ENCODE measurements at regions not wholly inside any gene's neighbourhood (a gene's known extent, or its start where the extent isn't known, plus 50 kb on each side); places are given as distances from the start of the nearest gene placed in this dataset.

DNA sequence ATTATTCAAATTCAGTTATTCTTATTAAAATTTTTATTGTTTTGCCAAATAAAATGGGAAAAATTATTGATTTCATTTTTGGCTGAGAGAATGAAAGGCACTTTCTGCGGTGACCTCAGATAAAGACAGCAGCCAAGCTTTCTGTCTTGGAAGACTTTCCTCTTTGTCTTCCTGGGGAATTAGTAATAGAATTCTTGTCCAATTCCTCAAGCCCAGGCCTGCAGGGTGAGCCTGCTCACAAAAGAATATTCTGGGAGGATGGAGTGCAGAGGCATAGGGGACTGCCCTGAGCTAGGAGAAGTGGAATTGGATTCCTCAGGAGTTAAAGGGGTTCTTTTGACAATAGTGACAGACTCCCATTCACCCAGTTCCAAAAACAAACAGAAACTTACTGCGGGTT, 614.5 kb upstream of the ADGRL2 start:
- Histone ChIP-seq H3K27me3 (ENCODE audit: control insufficient read depth, insufficient read depth, low read length, poor library complexity, severe bottlenecking) (no peaks in the 10 kb centered on the region), H3K4me3 (ENCODE audit: low read length) (no peak overlapping the region), H3K4me1 (ENCODE audit: control insufficient read depth, insufficient read depth, low read length) (no peaks in the 10 kb centered on the region), H3K27ac (ENCODE audit: low read depth, low read length) (no peak overlapping the region), H3K9ac (ENCODE audit: extremely low read depth, low read length, poor library complexity, severe bottlenecking) (no peak overlapping the region), H3K36me3 (ENCODE audit: control insufficient read depth, insufficient read depth, low read length) (no peaks in the 10 kb centered on the region), H3K9me3 (ENCODE audit: control insufficient read depth, low read length) (peaks cover 7% of the 10 kb centered on the region)
- peaks cover 2% of the 10 kb centered on the region for H3K36me3 Mint-ChIP-seq (ENCODE audit: low read depth)
- TF ChIP-seq, protein P1, sequence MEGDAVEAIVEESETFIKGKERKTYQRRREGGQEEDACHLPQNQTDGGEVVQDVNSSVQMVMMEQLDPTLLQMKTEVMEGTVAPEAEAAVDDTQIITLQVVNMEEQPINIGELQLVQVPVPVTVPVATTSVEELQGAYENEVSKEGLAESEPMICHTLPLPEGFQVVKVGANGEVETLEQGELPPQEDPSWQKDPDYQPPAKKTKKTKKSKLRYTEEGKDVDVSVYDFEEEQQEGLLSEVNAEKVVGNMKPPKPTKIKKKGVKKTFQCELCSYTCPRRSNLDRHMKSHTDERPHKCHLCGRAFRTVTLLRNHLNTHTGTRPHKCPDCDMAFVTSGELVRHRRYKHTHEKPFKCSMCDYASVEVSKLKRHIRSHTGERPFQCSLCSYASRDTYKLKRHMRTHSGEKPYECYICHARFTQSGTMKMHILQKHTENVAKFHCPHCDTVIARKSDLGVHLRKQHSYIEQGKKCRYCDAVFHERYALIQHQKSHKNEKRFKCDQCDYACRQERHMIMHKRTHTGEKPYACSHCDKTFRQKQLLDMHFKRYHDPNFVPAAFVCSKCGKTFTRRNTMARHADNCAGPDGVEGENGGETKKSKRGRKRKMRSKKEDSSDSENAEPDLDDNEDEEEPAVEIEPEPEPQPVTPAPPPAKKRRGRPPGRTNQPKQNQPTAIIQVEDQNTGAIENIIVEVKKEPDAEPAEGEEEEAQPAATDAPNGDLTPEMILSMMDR (conservative IDR thresholded peaks at IDR 0.05), result no peak
- H3K4me3 Mint-ChIP-seq, result no peak overlapping the region
- peaks cover 7% of the 10 kb centered on the region for H3K4me1 Mint-ChIP-seq
- no peaks in the 10 kb centered on the region for H3K27me3 Mint-ChIP-seq (ENCODE audit: insufficient read depth)
- H3K9me3 Mint-ChIP-seq, result peaks cover 8% of the 10 kb centered on the region
- H3K27ac Mint-ChIP-seq, result no peak overlapping the region
- 88 to 96% methylated on average over 1 to 2 of the region's 2 CpGs for WGBS, 2 experiments (ENCODE audit: insufficient coverage in 1 of 2, insufficient read length in 1 of 2)
- DNase-seq, result no peak

DNA sequence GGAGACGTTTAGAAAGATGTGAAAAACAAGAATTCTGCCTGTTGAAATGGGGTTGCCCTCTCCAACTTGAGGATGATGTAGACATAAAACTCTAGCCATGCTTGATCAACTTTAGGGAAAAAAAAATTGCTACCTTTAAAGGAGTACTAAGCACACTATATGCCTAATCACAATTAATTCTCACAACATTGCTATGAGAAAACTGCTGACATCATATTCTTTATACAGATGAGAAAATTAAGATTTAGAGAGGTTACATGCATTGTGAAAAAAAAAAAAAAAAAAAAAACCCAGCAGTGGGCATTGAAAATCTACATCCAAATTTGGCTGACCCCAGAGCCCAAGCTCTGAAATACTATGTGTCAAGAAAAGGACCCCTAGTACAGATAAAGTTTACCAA, 617.2 kb upstream of the ADGRL2 start:
- H3K36me3 ChIP-seq (ENCODE audit: control insufficient read depth, insufficient read depth, low read length), result no peaks in the 10 kb centered on the region
- TF ChIP-seq, protein P1 (conservative IDR thresholded peaks at IDR 0.05), result no peak
- no peak overlapping the region for H3K27ac Mint-ChIP-seq
- no peak overlapping the region for H3K27ac ChIP-seq (ENCODE audit: low read depth, low read length)
- H3K4me3 ChIP-seq (ENCODE audit: low read length), result no peak overlapping the region
- no peak overlapping the region for H3K9ac ChIP-seq (ENCODE audit: extremely low read depth, low read length, poor library complexity, severe bottlenecking)
- DNase-seq, result no peak
- H3K4me3 Mint-ChIP-seq, result no peak overlapping the region
- peaks cover 13% of the 10 kb centered on the region for H3K9me3 Mint-ChIP-seq
- H3K9me3 ChIP-seq (ENCODE audit: control insufficient read depth, low read length), result peaks cover 11% of the 10 kb centered on the region
- H3K4me1 Mint-ChIP-seq, result peaks cover 7% of the 10 kb centered on the region
- WGBS, 2 experiments (ENCODE audit: insufficient coverage in 1 of 2, insufficient read length in 1 of 2), result 75 to 86% methylated on average over 1 of the region's 1 CpG
- H3K27me3 ChIP-seq (ENCODE audit: control insufficient read depth, insufficient read depth, low read length, poor library complexity, severe bottlenecking), result no peaks in the 10 kb centered on the region
- H3K4me1 ChIP-seq (ENCODE audit: control insufficient read depth, insufficient read depth, low read length), result no peaks in the 10 kb centered on the region
- H3K36me3 Mint-ChIP-seq (ENCODE audit: low read depth), result no peaks in the 10 kb centered on the region
- H3K27me3 Mint-ChIP-seq (ENCODE audit: insufficient read depth), result no peaks in the 10 kb centered on the region

DNA sequence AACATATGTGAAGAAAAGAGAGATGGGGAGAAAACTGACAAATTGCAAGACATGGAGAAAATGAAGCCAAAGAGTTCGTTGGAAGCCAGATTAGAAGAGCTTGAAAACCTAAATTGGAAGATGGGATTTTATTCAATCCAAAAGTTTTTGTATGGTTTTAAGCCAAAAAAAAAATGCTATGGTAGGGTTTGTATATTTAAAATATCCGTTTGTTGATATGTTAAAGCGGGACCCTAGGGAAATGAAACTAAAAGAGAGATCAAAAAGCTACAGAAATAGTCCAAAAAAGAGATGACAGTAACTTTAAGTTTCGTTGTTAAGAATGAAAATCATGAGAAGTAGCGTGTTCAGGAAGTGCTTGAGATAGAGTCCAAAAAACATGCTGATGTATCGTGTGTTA, 617.7 kb upstream of the ADGRL2 start:
- DNase-seq, result no peak
- WGBS, 2 experiments (ENCODE audit: insufficient coverage in 1 of 2, insufficient read length in 1 of 2), result 90 to 91% methylated on average over 6 of the region's 6 CpGs
- Mint-ChIP-seq H3K4me1 (peaks cover 7% of the 10 kb centered on the region), H3K27ac (no peak overlapping the region), H3K36me3 (ENCODE audit: low read depth) (no peaks in the 10 kb centered on the region), H3K27me3 (ENCODE audit: insufficient read depth) (no peaks in the 10 kb centered on the region), H3K9me3 (peaks cover 16% of the 10 kb centered on the region), H3K4me3 (no peak overlapping the region)
- H3K27me3 ChIP-seq (ENCODE audit: control insufficient read depth, insufficient read depth, low read length, poor library complexity, severe bottlenecking), result no peaks in the 10 kb centered on the region
- no peak overlapping the region for H3K27ac ChIP-seq (ENCODE audit: low read depth, low read length)
- peaks cover 11% of the 10 kb centered on the region for H3K9me3 ChIP-seq (ENCODE audit: control insufficient read depth, low read length)
- H3K9ac ChIP-seq (ENCODE audit: extremely low read depth, low read length, poor library complexity, severe bottlenecking), result no peak overlapping the region
- TF ChIP-seq, protein P1 (conservative IDR thresholded peaks at IDR 0.05), result no peak
- no peaks in the 10 kb centered on the region for H3K4me1 ChIP-seq (ENCODE audit: control insufficient read depth, insufficient read depth, low read length)
- H3K36me3 ChIP-seq (ENCODE audit: control insufficient read depth, insufficient read depth, low read length), result no peaks in the 10 kb centered on the region
- no peak overlapping the region for H3K4me3 ChIP-seq (ENCODE audit: low read length)

Measured in endodermal cell (in vitro differentiated cells).